ENCODE measurements at regions not wholly inside any gene's neighbourhood (a gene's known extent, or its start where the extent isn't known, plus 50 kb on each side); places are given as distances from the start of the nearest gene placed in this dataset.

GRCh38 chr4:12975511-12975910 is 508.6 kb downstream of the RAB28 start:
- TF ChIP-seq CTCF (IDR thresholded peaks at IDR 0.05), result no peak
- no peak for TF ChIP-seq POLR2A (IDR thresholded peaks at IDR 0.05)
- no peak for TF ChIP-seq EP300 (IDR thresholded peaks at IDR 0.05)

All from tibial nerve (tissue), 4 donors.